HCT116 (cell line): ENCODE measurements at regions not wholly inside any gene's neighbourhood (a gene's known extent, or its start where the extent isn't known, plus 50 kb on each side); places are given as distances from the start of the nearest gene placed in this dataset.
"Not testable (repeated sequence)": the region's sequence is repeated elsewhere in the genome, so short reads cannot be mapped to it uniquely, and the experiment has no call there.

ENCODE experiments used
- CTCF ChIP-seq, 3 experiments: fragments of 200-600 bp in 1 of 3; sonication (generic) in 1 of 3; IDR thresholded peaks in 2 of 3; conservative IDR thresholded peaks in 1 of 3; 2 replicates each; pipeline ENCODE4 v1.5.1; 2012 to 2017; ENCODE audit warnings: low read depth in 2 of 3, low read length in 2 of 3, antibody characterized with exemption in 1 of 3, borderline replicate concordance in 1 of 3, control low read depth in 1 of 3, mild to moderate bottlenecking in 1 of 3, mixed read lengths in 1 of 3, mixed run types in 1 of 3, moderate library complexity in 1 of 3; ENCODE audit not compliant: insufficient read depth in 1 of 3
- REST ChIP-seq: IDR thresholded peaks from 2 replicates; pipeline ENCODE4 v1.6.1; 2012; ENCODE audit warnings: low read depth

GRCh38 chr5:89164703-89165102, 281.7 kb upstream of the MEF2C start:
- TF ChIP-seq REST; CTCF (IDR thresholded peaks at IDR 0.05 in 2 of 3, conservative IDR thresholded peaks at IDR 0.05 in 1 of 3; ENCODE audit: borderline replicate concordance in 1 of 3, insufficient read depth in 1 of 3, low read depth in 2 of 3, low read length in 2 of 3): not testable (repeated sequence)
